ENCODE measurements at regions not wholly inside any gene's neighbourhood (a gene's known extent, or its start where the extent isn't known, plus 50 kb on each side); places are given as distances from the start of the nearest gene placed in this dataset.

DNA sequence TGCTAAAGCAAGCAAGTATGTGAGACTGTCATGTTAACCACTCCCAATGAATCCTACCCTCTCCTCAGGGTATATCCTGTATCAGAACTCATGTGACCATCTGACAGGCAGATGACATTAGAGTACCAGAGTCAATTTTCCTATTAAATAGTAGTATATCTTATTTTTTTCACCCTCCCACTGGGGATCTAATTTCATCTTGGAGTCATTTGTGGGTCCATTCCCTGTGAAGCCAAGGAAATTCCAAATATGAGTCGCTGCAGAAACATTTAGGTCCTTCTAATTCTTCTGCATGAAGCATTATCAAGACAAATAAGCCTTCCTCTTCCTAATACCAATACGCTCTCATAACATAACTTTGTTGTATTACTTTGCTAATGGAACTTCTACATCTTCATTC, 52.2 kb upstream of the BLTP1 start:
- DNase-seq (ENCODE audit: low read depth in 1 of 2, low spot score in 2 of 2) (no peak), FAIRE-seq (no peak)
- Histone ChIP-seq H2BK120ac (replicated peaks; ENCODE audit: low read depth, low read length) (no peak overlapping the region), H4K5ac (ENCODE audit: insufficient read length, low read depth, low read length) (no peak overlapping the region), H4K8ac (ENCODE audit: extremely low read depth, insufficient read depth, low read length) (no peak overlapping the region), H4K91ac (replicated peaks; ENCODE audit: insufficient read length, low read length) (no peak overlapping the region), H3K79me1 (ENCODE audit: low read depth, low read length) (no peaks in the 10 kb centered on the region), H3K9ac (replicated peaks in 1 of 4; ENCODE audit: extremely low read depth in 1 of 4, low read depth in 3 of 4, low read length in 3 of 4) (no peak overlapping the region), H3K9me3 (ENCODE audit: insufficient read depth in 2 of 2, low read depth in 1 of 2, low read length in 1 of 2) (no peaks in the 10 kb centered on the region), H3K27me3 (replicated peaks in 1 of 4; ENCODE audit: control insufficient read depth in 3 of 4, extremely low read depth in 1 of 4, insufficient read depth in 3 of 4, low read length in 3 of 4) (peaks cover 0 to 6% (median 1%) of the 10 kb centered on the region in 4 experiments; a peak in 4 of 7 replicates), H2AFZ (ENCODE audit: low read length) (no peak overlapping the region), H3K23me2 (ENCODE audit: low read depth, low read length) (no peaks in the 10 kb centered on the region), H3K36me3 (ENCODE audit: control insufficient read depth in 2 of 4, insufficient read depth in 4 of 4, low read length in 3 of 4) (no peaks in the 10 kb centered on the region), H2BK20ac (ENCODE audit: low read length) (no peak overlapping the region), H3K79me2 (ENCODE audit: control insufficient read depth in 1 of 2, insufficient read depth in 2 of 2, low read length in 2 of 2) (no peaks in the 10 kb centered on the region), H2BK15ac (ENCODE audit: low read length) (no peak overlapping the region), H3K18ac (ENCODE audit: extremely low read depth, low read length) (no peak overlapping the region), H3K4me3 (ENCODE audit: extremely low read depth in 1 of 4, insufficient read depth in 2 of 4, low read depth in 3 of 4, low read length in 4 of 4) (no peak overlapping the region), H2BK5ac (ENCODE audit: low read depth, low read length) (no peak overlapping the region), H3K56ac (replicated peaks; ENCODE audit: insufficient read length, low read depth, low read length) (no peak overlapping the region), H3K23ac (ENCODE audit: insufficient read length) (no peak overlapping the region), H3K4me1 (replicated peaks in 1 of 4; ENCODE audit: control insufficient read depth in 3 of 4, insufficient read depth in 4 of 4, low read length in 3 of 4) (peaks cover 2 to 7% (median 4%) of the 10 kb centered on the region in 4 experiments; a peak in 4 of 7 replicates), H2AK5ac (ENCODE audit: low read depth, low read length) (no peak overlapping the region), H3K4me2 (ENCODE audit: insufficient read depth in 1 of 2, low read depth in 2 of 2, low read length in 2 of 2) (peak overlapping the region; percentile 52 to 71; a peak in 3 of 4 replicates), H4K20me1 (replicated peaks in 1 of 2; ENCODE audit: control insufficient read depth in 1 of 2, insufficient read depth in 2 of 2, low read length in 2 of 2) (no peaks in the 10 kb centered on the region), H2BK12ac (ENCODE audit: low read depth, low read length) (no peak overlapping the region), H3K14ac (ENCODE audit: insufficient read length) (no peak overlapping the region), H3K27ac (ENCODE audit: low read depth, low read length) (no peak overlapping the region), H3K4ac (replicated peaks; ENCODE audit: insufficient read length, low read depth, low read length) (no peak overlapping the region)
- POLR2A ChIA-PET (ENCODE audit: partially characterized antibody): interaction anchor here (0.9 kb wide), 1 partner anchor 10 kb away, joined by 3 read pairs; no protein-coding TSS in a partner anchor
- CTCF ChIA-PET (ENCODE audit: partially characterized antibody): interaction anchor here (1.0 kb wide), 1 partner anchor 90 kb away, joined by 3 read pairs; no protein-coding TSS in a partner anchor
- TF ChIP-seq, protein P1, sequence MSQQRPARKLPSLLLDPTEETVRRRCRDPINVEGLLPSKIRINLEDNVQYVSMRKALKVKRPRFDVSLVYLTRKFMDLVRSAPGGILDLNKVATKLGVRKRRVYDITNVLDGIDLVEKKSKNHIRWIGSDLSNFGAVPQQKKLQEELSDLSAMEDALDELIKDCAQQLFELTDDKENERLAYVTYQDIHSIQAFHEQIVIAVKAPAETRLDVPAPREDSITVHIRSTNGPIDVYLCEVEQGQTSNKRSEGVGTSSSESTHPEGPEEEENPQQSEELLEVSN (IDR thresholded peaks at IDR 0.05): no peak
- TF ChIP-seq KDM4A (IDR thresholded peaks at IDR 0.05; ENCODE audit: low read depth, low read length, severe bottlenecking) (no peak), SIX5 (IDR thresholded peaks at IDR 0.05; ENCODE audit: low read depth, low read length) (no peak), SP1 (IDR thresholded peaks at IDR 0.05; ENCODE audit: low read depth, low read length) (no peak), EZH2 (IDR thresholded peaks at IDR 0.05; ENCODE audit: low read depth, low read length, severe bottlenecking) (no peak), TEAD4 (IDR thresholded peaks at IDR 0.05; ENCODE audit: low read depth, low read length) (no peak), KDM5A (IDR thresholded peaks at IDR 0.05; ENCODE audit: low read length) (no peak)
- WGBS, 2 experiments (ENCODE audit: extremely low coverage in 1 of 2, insufficient coverage in 1 of 2, insufficient read length in 1 of 2, insufficient replicate concordance in 2 of 2, low coverage in 1 of 2, low lambda C conversion rate in 2 of 2, missing lambda C conversion rate in 1 of 2): 70% methylated on average over 2 of the region's 2 CpGs; no CpG with 5 or more reads in 1 of the 2 experiments

Measured in H1 (cell line).